GM12878 (cell line): ENCODE measurements at regions not wholly inside any gene's neighbourhood (a gene's known extent, or its start where the extent isn't known, plus 50 kb on each side); places are given as distances from the start of the nearest gene placed in this dataset.

ENCODE experiments used
- ATAC-seq: fragments of 200-7000 bp; cut with Tn5 transposase; 3 replicates; pipeline ENCODE4 v1.9.1; 2020; ENCODE audit warnings: mild to moderate bottlenecking, moderate library complexity
- BruUV-seq: library from RNA; stranded (reverse); fragments of 400-500 nt; replicated peaks from 2 replicates; lab custom pipeline; 2021; lab: Mats Ljungman, UMichigan
- CTCF ChIA-PET: fragments of 300-600 bp; sonication (Branson Sonifier 250); formaldehyde crosslinking; extraction: SDS; loops from one replicate; lab custom pipeline; 2021; ENCODE audit warnings: inconsistent platforms; lab: Yijun Ruan, JAX
- POLR2A ChIA-PET: fragments of 350-600 bp; formaldehyde crosslinking; extraction: SDS; loops from one replicate; lab custom pipeline; 2021; ENCODE audit warnings: inconsistent platforms; lab: Charles Lee
- RAD21 ChIA-PET: fragments of 300-600 bp; sonication (Branson Sonifier 250); formaldehyde crosslinking; loops from one replicate; lab custom pipeline; 2023; ENCODE audit warnings: antibody characterized with exemption; ENCODE audit not compliant: unreplicated experiment; lab: Charles Lee
- SMC1A ChIA-PET: fragments of 300-600 bp; sonication (Branson Sonifier 250); formaldehyde crosslinking; loops from one replicate; lab custom pipeline; 2023; ENCODE audit not compliant: unreplicated experiment, uncharacterized antibody; lab: Charles Lee
- DNase-seq: peaks from one replicate; pipeline ENCODE4 v3.0.0-alpha.2; 2011; ENCODE audit warnings: low read depth, low spot score
- FAIRE-seq: peaks from 3 replicates; lab custom pipeline; 2011; peaks lifted over from hg19 to GRCh38; lab: Jason Lieb, UNC
- H2AFZ ChIP-seq: 2 replicates; pipeline ENCODE4 v1.6.0; 2011; ENCODE audit warnings: low read depth, low read length, control low read depth; ENCODE audit not compliant: control insufficient read depth
- H3K27ac ChIP-seq: 2 replicates; pipeline ENCODE4 v1.5.1; 2011; ENCODE audit warnings: control low read depth; ENCODE audit not compliant: control insufficient read depth, insufficient read depth
- H3K27me3 ChIP-seq, 2 experiments: replicated peaks in 1 of 2; 2 replicates each; pipeline versions ENCODE4 v1.6.0 to v1.6.1; 2011; ENCODE audit warnings: low read length in 1 of 2; ENCODE audit not compliant: control insufficient read depth in 2 of 2, insufficient read depth in 2 of 2
- H3K36me3 ChIP-seq, 2 experiments: 2 replicates each; pipeline ENCODE4 v1.5.1; 2011; ENCODE audit warnings: low read length in 1 of 2; ENCODE audit not compliant: control insufficient read depth in 2 of 2, insufficient read depth in 2 of 2
- H3K4me1 ChIP-seq: 2 replicates; pipeline ENCODE4 v1.6.1; 2011; ENCODE audit warnings: mild to moderate bottlenecking, low read length, moderate library complexity, mixed read lengths; ENCODE audit not compliant: control insufficient read depth, insufficient read depth
- H3K4me2 ChIP-seq: 2 replicates; pipeline ENCODE4 v1.6.0; 2011; ENCODE audit warnings: control low read depth; ENCODE audit not compliant: control insufficient read depth, insufficient read depth
- H3K4me3 ChIP-seq: fragments of 200-600 bp; sonication (generic); 2 replicates; pipeline ENCODE4 v1.5.1; 2016
- H3K79me2 ChIP-seq: 2 replicates; pipeline ENCODE4 v1.6.0; 2011; ENCODE audit warnings: low read length; ENCODE audit not compliant: control insufficient read depth, insufficient read depth
- H3K9ac ChIP-seq: 2 replicates; pipeline ENCODE4 v1.8.0; 2011; ENCODE audit warnings: low read length, control low read depth, mixed read lengths; ENCODE audit not compliant: control insufficient read depth, insufficient read depth
- H3K9me3 ChIP-seq: replicated peaks from 3 replicates; pipeline ENCODE4 v1.5.1; 2011; ENCODE audit warnings: mild to moderate bottlenecking, low read length; ENCODE audit not compliant: control insufficient read depth, insufficient read depth
- H4K20me1 ChIP-seq: 2 replicates; pipeline ENCODE4 v1.6.0; 2011; ENCODE audit not compliant: control insufficient read depth, insufficient read depth
- CHD2 ChIP-seq: IDR thresholded peaks from 2 replicates; pipeline ENCODE4 v1.6.1; 2011; ENCODE audit warnings: low read depth, low read length, improper control_type of control experiment, borderline replicate concordance
- DPF2 ChIP-seq: fragments of 450-650 bp; IDR thresholded peaks from 2 replicates; pipeline ENCODE4 v1.6.1; 2017; ENCODE audit warnings: mild to moderate bottlenecking
- HDAC6 ChIP-seq: fragments of 200-600 bp; sonication (generic); IDR thresholded peaks from one replicate; pipeline ENCODE4 v1.8.0; 2017; ENCODE audit warnings: antibody characterized with exemption; ENCODE audit not compliant: unreplicated experiment
- MXI1 ChIP-seq: fragments of 150-350 bp; IDR thresholded peaks from 2 replicates; pipeline ENCODE4 v1.6.1; 2011; ENCODE audit warnings: low read depth, mild to moderate bottlenecking, inconsistent platforms, low read length, improper control_type of control experiment
- NFXL1 ChIP-seq: fragments of 450-650 bp; IDR thresholded peaks from 2 replicates; pipeline ENCODE4 v1.6.1; 2017; ENCODE audit warnings: antibody characterized with exemption, mild to moderate bottlenecking, borderline replicate concordance
- PML ChIP-seq: IDR thresholded peaks from 2 replicates; pipeline ENCODE4 v1.6.1; 2012; ENCODE audit warnings: low read length, inconsistent platforms
- SIN3A ChIP-seq: IDR thresholded peaks from 2 replicates; pipeline ENCODE4 v1.6.1; 2012; ENCODE audit warnings: low read depth, low read length, improper control_type of control experiment
- TCF12 ChIP-seq: IDR thresholded peaks from 2 replicates; pipeline ENCODE4 v1.6.1; 2011; ENCODE audit warnings: low read depth, mild to moderate bottlenecking, low read length
- ZNF24 ChIP-seq: fragments of 450-650 bp; IDR thresholded peaks from 2 replicates; pipeline ENCODE4 v1.6.1; 2017; ENCODE audit warnings: antibody characterized with exemption, mild to moderate bottlenecking
- WGBS: methylation state at CpG from one replicate; pipeline ENCODE4 v1.1.6; 2016; ENCODE audit warnings: low lambda C conversion rate; ENCODE audit not compliant: insufficient replicate concordance, insufficient coverage; ENCODE audit errors: missing lambda C conversion rate; 5-methylcytosine and 5-hydroxymethylcytosine counted together
- in situ Hi-C: fragments of 300-500 bp; cut with MboI; formaldehyde crosslinking; loops from 9 replicates; pipeline ENCODE4 v1.14.3; 2018; ENCODE audit warnings: mixed read lengths
- intact Hi-C: fragments of 100-400 bp; cut with micrococcal nuclease; formaldehyde crosslinking; loops from one replicate; pipeline ENCODE4 v1.14.2; 2022; ENCODE audit not compliant: unreplicated experiment
- TF ChIP-seq, protein P1 (sequence below): fragments of 450-650 bp; IDR thresholded peaks from 2 replicates; pipeline ENCODE4 v1.6.1; 2017; ENCODE audit warnings: mild to moderate bottlenecking
- TF ChIP-seq, protein P2 (sequence below): fragments of 450-650 bp; formaldehyde crosslinking; IDR thresholded peaks from 2 replicates; pipeline ENCODE4 v1.4.0; 2020; ENCODE audit warnings: mild to moderate bottlenecking, moderate library complexity
- TF ChIP-seq, protein P3 (sequence below): fragments of 150-350 bp; IDR thresholded peaks from 2 replicates; pipeline ENCODE4 v1.6.1; 2014; ENCODE audit warnings: mild to moderate bottlenecking, low read depth, low read length
- TF ChIP-seq, protein P4 (sequence below): fragments of 450-650 bp; IDR thresholded peaks from 2 replicates; pipeline ENCODE4 v1.6.1; 2016; ENCODE audit warnings: mild to moderate bottlenecking, moderate library complexity, borderline replicate concordance

DNA sequence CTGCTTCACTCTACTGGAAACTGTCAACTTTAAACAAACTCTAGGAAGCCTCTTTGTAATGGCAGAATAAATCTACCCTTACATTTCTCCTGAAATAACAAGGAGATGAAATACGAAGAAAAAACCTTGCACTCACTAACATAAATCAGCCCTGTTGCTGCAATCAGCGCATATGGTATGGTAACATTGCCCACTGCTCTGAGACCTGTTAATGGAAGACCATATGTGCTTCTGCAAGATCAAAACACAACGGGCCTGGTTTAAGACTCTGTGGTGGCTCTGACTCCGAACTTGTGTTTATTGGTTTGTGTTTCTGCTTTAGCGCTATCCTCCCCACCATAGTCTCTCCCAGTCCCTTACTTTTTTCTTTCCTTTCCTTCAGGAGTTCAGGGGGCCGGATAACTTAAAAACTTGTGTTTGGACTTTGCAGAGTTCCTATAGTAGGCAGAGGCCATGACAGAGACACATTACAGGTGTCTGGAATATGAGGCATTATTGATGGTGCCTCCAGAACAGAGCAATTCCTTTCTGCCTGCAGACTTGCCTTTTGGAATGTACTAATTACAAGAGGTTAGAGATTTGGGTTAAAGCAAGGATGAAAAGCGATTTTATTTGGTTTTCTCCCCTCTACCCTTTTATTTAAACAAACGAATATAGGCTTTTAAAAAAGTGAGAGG, 110.8 kb downstream of the PSAT1 start:
- Histone ChIP-seq H3K4me1 (no peaks in the 10 kb centered on the region), H3K9ac (no peak overlapping the region), H3K27ac (no peak overlapping the region), H3K36me3 (no peaks in the 10 kb centered on the region), H3K4me2 (no peak overlapping the region), H3K4me3 (no peak overlapping the region), H3K9me3 (no peaks in the 10 kb centered on the region), H4K20me1 (no peaks in the 10 kb centered on the region), H3K27me3 (no peaks in the 10 kb centered on the region; a peak in 1 of 4 replicates), H3K79me2 (no peaks in the 10 kb centered on the region), H2AFZ (no peak overlapping the region)
- intact Hi-C loops (no loop called here), in situ Hi-C loops (no loop called here)
- 40% methylated on average over 8 of the region's 8 CpGs for WGBS
- FAIRE-seq (no peak), DNase-seq (no peak), ATAC-seq (no peak)
- ChIA-PET RAD21 (no interaction called here), CTCF (no interaction called here), SMC1A (interaction anchor here (2.0 kb wide), 1 partner anchor 38 kb away, joined by 5 read pairs; no protein-coding TSS in a partner anchor), POLR2A (no interaction called here)
- no TSS peak for BruUV-seq
- TF ChIP-seq MXI1 (no peak), DPF2 (no peak), TCF12 (no peak), ZNF24 (no peak), HDAC6 (no peak), PML (no peak), NFXL1 (no peak), CHD2 (no peak), SIN3A (no peak)
- TF ChIP-seq, protein P1, sequence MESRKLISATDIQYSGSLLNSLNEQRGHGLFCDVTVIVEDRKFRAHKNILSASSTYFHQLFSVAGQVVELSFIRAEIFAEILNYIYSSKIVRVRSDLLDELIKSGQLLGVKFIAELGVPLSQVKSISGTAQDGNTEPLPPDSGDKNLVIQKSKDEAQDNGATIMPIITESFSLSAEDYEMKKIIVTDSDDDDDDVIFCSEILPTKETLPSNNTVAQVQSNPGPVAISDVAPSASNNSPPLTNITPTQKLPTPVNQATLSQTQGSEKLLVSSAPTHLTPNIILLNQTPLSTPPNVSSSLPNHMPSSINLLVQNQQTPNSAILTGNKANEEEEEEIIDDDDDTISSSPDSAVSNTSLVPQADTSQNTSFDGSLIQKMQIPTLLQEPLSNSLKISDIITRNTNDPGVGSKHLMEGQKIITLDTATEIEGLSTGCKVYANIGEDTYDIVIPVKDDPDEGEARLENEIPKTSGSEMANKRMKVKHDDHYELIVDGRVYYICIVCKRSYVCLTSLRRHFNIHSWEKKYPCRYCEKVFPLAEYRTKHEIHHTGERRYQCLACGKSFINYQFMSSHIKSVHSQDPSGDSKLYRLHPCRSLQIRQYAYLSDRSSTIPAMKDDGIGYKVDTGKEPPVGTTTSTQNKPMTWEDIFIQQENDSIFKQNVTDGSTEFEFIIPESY: no peak
- TF ChIP-seq, protein P2, sequence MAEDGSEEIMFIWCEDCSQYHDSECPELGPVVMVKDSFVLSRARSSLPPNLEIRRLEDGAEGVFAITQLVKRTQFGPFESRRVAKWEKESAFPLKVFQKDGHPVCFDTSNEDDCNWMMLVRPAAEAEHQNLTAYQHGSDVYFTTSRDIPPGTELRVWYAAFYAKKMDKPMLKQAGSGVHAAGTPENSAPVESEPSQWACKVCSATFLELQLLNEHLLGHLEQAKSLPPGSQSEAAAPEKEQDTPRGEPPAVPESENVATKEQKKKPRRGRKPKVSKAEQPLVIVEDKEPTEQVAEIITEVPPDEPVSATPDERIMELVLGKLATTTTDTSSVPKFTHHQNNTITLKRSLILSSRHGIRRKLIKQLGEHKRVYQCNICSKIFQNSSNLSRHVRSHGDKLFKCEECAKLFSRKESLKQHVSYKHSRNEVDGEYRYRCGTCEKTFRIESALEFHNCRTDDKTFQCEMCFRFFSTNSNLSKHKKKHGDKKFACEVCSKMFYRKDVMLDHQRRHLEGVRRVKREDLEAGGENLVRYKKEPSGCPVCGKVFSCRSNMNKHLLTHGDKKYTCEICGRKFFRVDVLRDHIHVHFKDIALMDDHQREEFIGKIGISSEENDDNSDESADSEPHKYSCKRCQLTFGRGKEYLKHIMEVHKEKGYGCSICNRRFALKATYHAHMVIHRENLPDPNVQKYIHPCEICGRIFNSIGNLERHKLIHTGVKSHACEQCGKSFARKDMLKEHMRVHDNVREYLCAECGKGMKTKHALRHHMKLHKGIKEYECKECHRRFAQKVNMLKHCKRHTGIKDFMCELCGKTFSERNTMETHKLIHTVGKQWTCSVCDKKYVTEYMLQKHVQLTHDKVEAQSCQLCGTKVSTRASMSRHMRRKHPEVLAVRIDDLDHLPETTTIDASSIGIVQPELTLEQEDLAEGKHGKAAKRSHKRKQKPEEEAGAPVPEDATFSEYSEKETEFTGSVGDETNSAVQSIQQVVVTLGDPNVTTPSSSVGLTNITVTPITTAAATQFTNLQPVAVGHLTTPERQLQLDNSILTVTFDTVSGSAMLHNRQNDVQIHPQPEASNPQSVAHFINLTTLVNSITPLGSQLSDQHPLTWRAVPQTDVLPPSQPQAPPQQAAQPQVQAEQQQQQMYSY (CRISPR knock-in tag): no peak
- TF ChIP-seq, protein P3, sequence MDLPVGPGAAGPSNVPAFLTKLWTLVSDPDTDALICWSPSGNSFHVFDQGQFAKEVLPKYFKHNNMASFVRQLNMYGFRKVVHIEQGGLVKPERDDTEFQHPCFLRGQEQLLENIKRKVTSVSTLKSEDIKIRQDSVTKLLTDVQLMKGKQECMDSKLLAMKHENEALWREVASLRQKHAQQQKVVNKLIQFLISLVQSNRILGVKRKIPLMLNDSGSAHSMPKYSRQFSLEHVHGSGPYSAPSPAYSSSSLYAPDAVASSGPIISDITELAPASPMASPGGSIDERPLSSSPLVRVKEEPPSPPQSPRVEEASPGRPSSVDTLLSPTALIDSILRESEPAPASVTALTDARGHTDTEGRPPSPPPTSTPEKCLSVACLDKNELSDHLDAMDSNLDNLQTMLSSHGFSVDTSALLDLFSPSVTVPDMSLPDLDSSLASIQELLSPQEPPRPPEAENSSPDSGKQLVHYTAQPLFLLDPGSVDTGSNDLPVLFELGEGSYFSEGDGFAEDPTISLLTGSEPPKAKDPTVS: no peak
- TF ChIP-seq, protein P4, sequence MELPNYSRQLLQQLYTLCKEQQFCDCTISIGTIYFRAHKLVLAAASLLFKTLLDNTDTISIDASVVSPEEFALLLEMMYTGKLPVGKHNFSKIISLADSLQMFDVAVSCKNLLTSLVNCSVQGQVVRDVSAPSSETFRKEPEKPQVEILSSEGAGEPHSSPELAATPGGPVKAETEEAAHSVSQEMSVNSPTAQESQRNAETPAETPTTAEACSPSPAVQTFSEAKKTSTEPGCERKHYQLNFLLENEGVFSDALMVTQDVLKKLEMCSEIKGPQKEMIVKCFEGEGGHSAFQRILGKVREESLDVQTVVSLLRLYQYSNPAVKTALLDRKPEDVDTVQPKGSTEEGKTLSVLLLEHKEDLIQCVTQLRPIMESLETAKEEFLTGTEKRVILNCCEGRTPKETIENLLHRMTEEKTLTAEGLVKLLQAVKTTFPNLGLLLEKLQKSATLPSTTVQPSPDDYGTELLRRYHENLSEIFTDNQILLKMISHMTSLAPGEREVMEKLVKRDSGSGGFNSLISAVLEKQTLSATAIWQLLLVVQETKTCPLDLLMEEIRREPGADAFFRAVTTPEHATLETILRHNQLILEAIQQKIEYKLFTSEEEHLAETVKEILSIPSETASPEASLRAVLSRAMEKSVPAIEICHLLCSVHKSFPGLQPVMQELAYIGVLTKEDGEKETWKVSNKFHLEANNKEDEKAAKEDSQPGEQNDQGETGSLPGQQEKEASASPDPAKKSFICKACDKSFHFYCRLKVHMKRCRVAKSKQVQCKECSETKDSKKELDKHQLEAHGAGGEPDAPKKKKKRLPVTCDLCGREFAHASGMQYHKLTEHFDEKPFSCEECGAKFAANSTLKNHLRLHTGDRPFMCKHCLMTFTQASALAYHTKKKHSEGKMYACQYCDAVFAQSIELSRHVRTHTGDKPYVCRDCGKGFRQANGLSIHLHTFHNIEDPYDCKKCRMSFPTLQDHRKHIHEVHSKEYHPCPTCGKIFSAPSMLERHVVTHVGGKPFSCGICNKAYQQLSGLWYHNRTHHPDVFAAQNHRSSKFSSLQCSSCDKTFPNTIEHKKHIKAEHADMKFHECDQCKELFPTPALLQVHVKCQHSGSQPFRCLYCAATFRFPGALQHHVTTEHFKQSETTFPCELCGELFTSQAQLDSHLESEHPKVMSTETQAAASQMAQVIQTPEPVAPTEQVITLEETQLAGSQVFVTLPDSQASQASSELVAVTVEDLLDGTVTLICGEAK: no peak
